ENCODE measurements at regions not wholly inside any gene's neighbourhood (a gene's known extent, or its start where the extent isn't known, plus 50 kb on each side); places are given as distances from the start of the nearest gene placed in this dataset.
"Not testable (repeated sequence)": the region's sequence is repeated elsewhere in the genome, so short reads cannot be mapped to it uniquely, and the experiment has no call there.

DNA sequence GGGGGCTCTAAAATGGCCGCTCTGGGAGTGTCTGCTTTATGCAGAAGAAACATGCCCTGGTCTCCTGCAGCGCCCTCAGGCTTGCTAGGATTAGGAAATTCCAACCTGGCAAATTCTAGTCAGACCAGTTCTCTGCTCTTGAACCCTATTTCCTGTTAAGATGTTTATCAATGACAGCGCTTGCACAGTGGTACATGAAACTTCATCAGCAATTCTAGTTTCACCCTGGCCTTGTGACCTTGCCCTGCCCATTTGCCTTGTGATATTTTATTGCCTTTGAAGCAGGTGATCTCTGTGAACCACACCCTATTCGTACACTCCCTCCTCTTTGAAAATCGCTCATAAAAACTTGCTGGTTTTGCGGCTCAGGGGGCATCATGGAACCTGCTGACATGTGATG lies 1184.0 kb downstream of the JRKL start:
- TF ChIP-seq, protein P1, sequence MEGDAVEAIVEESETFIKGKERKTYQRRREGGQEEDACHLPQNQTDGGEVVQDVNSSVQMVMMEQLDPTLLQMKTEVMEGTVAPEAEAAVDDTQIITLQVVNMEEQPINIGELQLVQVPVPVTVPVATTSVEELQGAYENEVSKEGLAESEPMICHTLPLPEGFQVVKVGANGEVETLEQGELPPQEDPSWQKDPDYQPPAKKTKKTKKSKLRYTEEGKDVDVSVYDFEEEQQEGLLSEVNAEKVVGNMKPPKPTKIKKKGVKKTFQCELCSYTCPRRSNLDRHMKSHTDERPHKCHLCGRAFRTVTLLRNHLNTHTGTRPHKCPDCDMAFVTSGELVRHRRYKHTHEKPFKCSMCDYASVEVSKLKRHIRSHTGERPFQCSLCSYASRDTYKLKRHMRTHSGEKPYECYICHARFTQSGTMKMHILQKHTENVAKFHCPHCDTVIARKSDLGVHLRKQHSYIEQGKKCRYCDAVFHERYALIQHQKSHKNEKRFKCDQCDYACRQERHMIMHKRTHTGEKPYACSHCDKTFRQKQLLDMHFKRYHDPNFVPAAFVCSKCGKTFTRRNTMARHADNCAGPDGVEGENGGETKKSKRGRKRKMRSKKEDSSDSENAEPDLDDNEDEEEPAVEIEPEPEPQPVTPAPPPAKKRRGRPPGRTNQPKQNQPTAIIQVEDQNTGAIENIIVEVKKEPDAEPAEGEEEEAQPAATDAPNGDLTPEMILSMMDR (IDR thresholded peaks at IDR 0.05 in 4 of 5, conservative IDR thresholded peaks at IDR 0.05 in 1 of 5): not testable (repeated sequence)
- TF ChIP-seq POLR2A (IDR thresholded peaks at IDR 0.05): not testable (repeated sequence)

Measured in gastrocnemius medialis (tissue), 4 donors.